Esophagus muscularis mucosa (tissue), 3 donors: ENCODE measurements at regions not wholly inside any gene's neighbourhood (a gene's known extent, or its start where the extent isn't known, plus 50 kb on each side); places are given as distances from the start of the nearest gene placed in this dataset.

Experiments used
- CTCF ChIP-seq, 3 experiments: fragments of 200-600 bp in 2 of 3; fragments of 450-650 bp in 1 of 3; sonication (generic) in 2 of 3; IDR thresholded peaks; one replicate each; pipeline ENCODE4 v1.5.1; 2017 to 2019; ENCODE audit warnings: antibody characterized with exemption in 3 of 3, mild to moderate bottlenecking in 2 of 3, moderate library complexity in 1 of 3
- POLR2AphosphoS5 ChIP-seq, 2 donors: sonication (generic); formaldehyde crosslinking; IDR thresholded peaks; one replicate each; pipeline ENCODE4 v1.6.1; 2017; ENCODE audit warnings: antibody characterized with exemption in 2 of 2

DNA sequence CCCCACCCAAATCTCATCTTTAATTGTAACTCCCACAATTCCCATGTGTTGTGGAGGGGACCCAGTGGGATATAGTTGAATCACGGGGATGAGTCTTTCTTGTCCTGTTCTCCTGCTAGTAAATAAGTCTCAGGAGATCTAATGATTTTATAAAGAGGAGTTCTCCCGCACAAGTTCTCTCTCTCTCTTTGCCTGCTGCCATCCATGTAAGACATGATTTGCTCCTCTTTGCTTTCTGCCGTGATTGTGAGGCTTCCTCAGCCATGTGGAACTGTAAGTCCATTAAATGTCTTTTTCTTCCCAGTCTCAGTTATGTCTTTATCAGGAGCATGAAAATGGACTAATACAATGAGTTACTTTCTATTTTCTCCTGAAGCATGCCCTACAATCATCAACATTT lies 1158.5 kb downstream of the CDH18 start:
- no peak for TF ChIP-seq CTCF (IDR thresholded peaks at IDR 0.05)
- TF ChIP-seq POLR2AphosphoS5 (IDR thresholded peaks at IDR 0.05): no peak
